Liver (tissue), 3 donors: ENCODE measurements at regions not wholly inside any gene's neighbourhood (a gene's known extent, or its start where the extent isn't known, plus 50 kb on each side); places are given as distances from the start of the nearest gene placed in this dataset.

Experiments
- ATF3 ChIP-seq: IDR thresholded peaks from 2 replicates; pipeline ENCODE4 v1.6.1; 2016; ENCODE audit warnings: antibody characterized with exemption
- EGR1 ChIP-seq, 2 donors: IDR thresholded peaks; 2 replicates each; pipeline ENCODE4 v1.6.1; 2016 to 2018; ENCODE audit warnings: antibody characterized with exemption in 2 of 2, low read depth in 2 of 2
- GABPA ChIP-seq, 2 donors: IDR thresholded peaks in 1 of 2; conservative IDR thresholded peaks in 1 of 2; 2 replicates each; pipeline ENCODE4 v1.6.1; 2016; ENCODE audit warnings: antibody characterized with exemption in 2 of 2, mild to moderate bottlenecking in 1 of 2, moderate library complexity in 1 of 2
- HNF4G ChIP-seq: IDR thresholded peaks from 2 replicates; pipeline ENCODE4 v1.6.1; 2016; ENCODE audit warnings: antibody characterized with exemption
- JUND ChIP-seq, 2 donors: IDR thresholded peaks; 2 replicates each; pipeline ENCODE4 v1.6.1; 2016; ENCODE audit warnings: antibody characterized with exemption in 2 of 2
- NR2F2 ChIP-seq: IDR thresholded peaks from 2 replicates; pipeline ENCODE4 v1.6.1; 2016; ENCODE audit warnings: antibody characterized with exemption
- RAD21 ChIP-seq, 2 donors: IDR thresholded peaks; 2 replicates each; pipeline ENCODE4 v1.6.1; 2016; ENCODE audit warnings: antibody characterized with exemption in 2 of 2, mild to moderate bottlenecking in 2 of 2
- REST ChIP-seq: IDR thresholded peaks from 2 replicates; pipeline ENCODE4 v1.6.1; 2016; ENCODE audit warnings: antibody characterized with exemption, mild to moderate bottlenecking
- SP1 ChIP-seq: IDR thresholded peaks from 2 replicates; pipeline ENCODE4 v1.6.1; 2018; ENCODE audit warnings: antibody characterized with exemption, mild to moderate bottlenecking
- TAF1 ChIP-seq: conservative IDR thresholded peaks from 2 replicates; pipeline ENCODE4 v1.6.1; 2016; ENCODE audit warnings: antibody characterized with exemption, mild to moderate bottlenecking
- YY1 ChIP-seq: IDR thresholded peaks from 2 replicates; pipeline ENCODE4 v1.6.1; 2016; ENCODE audit warnings: antibody characterized with exemption, mild to moderate bottlenecking
- ZBTB33 ChIP-seq: IDR thresholded peaks from 2 replicates; pipeline ENCODE4 v1.6.1; 2016; ENCODE audit warnings: antibody characterized with exemption
- TF ChIP-seq, protein P1 (sequence below): fragments of 150-350 bp; IDR thresholded peaks from 2 replicates; pipeline ENCODE4 v1.5.1; 2017; ENCODE audit warnings: improper control_type of control experiment, low read depth, low read length; ENCODE audit not compliant: missing input control
- TF ChIP-seq, protein P2 (sequence below): IDR thresholded peaks from 2 replicates; pipeline ENCODE4 v1.6.1; 2016; ENCODE audit warnings: antibody characterized with exemption
- donor health status: healthy.
- donor health status: healthy.

GRCh38 chr20:41877911-41878310, 259.7 kb upstream of the CHD6 start:
- TF ChIP-seq EGR1 (IDR thresholded peaks at IDR 0.05; ENCODE audit: low read depth in 2 of 2) (no peak), YY1 (no peak), REST (no peak), ZBTB33 (no peak), SP1 (no peak), TAF1 (no peak), ATF3 (no peak), HNF4G (no peak), JUND (IDR thresholded peaks at IDR 0.05) (no peak), NR2F2 (no peak), GABPA (IDR thresholded peaks at IDR 0.05 in 1 of 2, conservative IDR thresholded peaks at IDR 0.05 in 1 of 2) (no peak), RAD21 (IDR thresholded peaks at IDR 0.05) (no peak)
- TF ChIP-seq, protein P1, sequence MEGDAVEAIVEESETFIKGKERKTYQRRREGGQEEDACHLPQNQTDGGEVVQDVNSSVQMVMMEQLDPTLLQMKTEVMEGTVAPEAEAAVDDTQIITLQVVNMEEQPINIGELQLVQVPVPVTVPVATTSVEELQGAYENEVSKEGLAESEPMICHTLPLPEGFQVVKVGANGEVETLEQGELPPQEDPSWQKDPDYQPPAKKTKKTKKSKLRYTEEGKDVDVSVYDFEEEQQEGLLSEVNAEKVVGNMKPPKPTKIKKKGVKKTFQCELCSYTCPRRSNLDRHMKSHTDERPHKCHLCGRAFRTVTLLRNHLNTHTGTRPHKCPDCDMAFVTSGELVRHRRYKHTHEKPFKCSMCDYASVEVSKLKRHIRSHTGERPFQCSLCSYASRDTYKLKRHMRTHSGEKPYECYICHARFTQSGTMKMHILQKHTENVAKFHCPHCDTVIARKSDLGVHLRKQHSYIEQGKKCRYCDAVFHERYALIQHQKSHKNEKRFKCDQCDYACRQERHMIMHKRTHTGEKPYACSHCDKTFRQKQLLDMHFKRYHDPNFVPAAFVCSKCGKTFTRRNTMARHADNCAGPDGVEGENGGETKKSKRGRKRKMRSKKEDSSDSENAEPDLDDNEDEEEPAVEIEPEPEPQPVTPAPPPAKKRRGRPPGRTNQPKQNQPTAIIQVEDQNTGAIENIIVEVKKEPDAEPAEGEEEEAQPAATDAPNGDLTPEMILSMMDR: no peak
- TF ChIP-seq, protein P2, sequence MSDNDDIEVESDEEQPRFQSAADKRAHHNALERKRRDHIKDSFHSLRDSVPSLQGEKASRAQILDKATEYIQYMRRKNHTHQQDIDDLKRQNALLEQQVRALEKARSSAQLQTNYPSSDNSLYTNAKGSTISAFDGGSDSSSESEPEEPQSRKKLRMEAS: no peak
